ENCODE measurements at regions not wholly inside any gene's neighbourhood (a gene's known extent, or its start where the extent isn't known, plus 50 kb on each side); places are given as distances from the start of the nearest gene placed in this dataset.

GRCh38 chr15:69590201-69590710, 137.6 kb downstream of the RPLP1 start:
- ATAC-seq (replicated peaks in 6 of 8) = no peak
- 0 to 95% (median 80%) methylated on average over 1 to 8 of the region's 8 CpGs; no CpG with 5 or more reads in 3 of the 10 experiments for WGBS, 10 experiments
- Histone ChIP-seq H3K4me1 (replicated peaks in 1 of 2) (peaks cover 14 to 20% of the 10 kb centered on the region in 2 donors), H3K27ac (no peak overlapping the region), H3K4me3 (no peak overlapping the region)
- in situ Hi-C loops (cut with MboI; ENCODE audit: low pct_unique_long_range_greater_than_20kb in 2 of 9, low sequenced_read_pairs in 9 of 9, unreplicated experiment in 9 of 9) = no loop called here

GRCh38 chr15:69590932-69591524, 138.4 kb downstream of the RPLP1 start:
- ATAC-seq (replicated peaks in 6 of 8) = no peak
- in situ Hi-C loops (cut with MboI; ENCODE audit: low pct_unique_long_range_greater_than_20kb in 2 of 9, low sequenced_read_pairs in 9 of 9, unreplicated experiment in 9 of 9) = no loop called here
- 57 to 100% (median 89%) methylated on average over 1 to 5 of the region's 5 CpGs; no CpG with 5 or more reads in 5 of the 10 experiments for WGBS, 10 experiments
- Histone ChIP-seq H3K4me3 (no peak overlapping the region), H3K4me1 (replicated peaks in 1 of 2) (peaks cover 22 to 28% of the 10 kb centered on the region in 2 donors), H3K27ac (no peak overlapping the region)

- Histone ChIP-seq H3K4me1 (replicated peaks in 1 of 2) (peaks cover 23 to 28% of the 10 kb centered on the region in 2 donors), H3K27ac (no peak overlapping the region), H3K4me3 (no peak overlapping the region)
- 57 to 85% (median 76%) methylated on average over 3 to 4 of the region's 4 CpGs for WGBS, 10 experiments
- ATAC-seq (replicated peaks in 6 of 8) = peak in 2 of 8 experiments; percentile 20 to 23
- in situ Hi-C loops (cut with MboI; ENCODE audit: low pct_unique_long_range_greater_than_20kb in 2 of 9, low sequenced_read_pairs in 9 of 9, unreplicated experiment in 9 of 9) = no loop called here
Measured at GRCh38 chr15:69591905-69592508, 139.4 kb downstream of the RPLP1 start.

DNA sequence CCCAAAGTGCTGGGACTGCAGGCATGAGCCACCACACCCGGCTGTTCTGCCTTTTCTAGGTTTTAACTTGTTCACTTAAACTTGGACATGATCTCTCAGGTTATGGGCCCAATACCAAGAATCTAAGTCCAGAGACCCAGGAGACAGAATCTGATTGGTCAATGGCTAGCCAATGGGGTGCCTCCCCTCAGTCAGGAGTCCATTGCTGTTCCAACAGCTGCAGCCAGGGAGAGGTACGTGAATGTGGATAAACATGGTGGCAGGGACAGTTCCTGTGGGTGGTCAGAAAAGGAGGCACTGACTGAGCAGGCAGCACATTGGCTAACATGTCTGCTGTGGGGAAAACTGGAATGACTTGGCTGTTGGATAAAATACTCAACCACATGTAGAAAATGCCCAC, 140.3 kb downstream of the RPLP1 start:
- no peak overlapping the region for H3K4me3 ChIP-seq
- no peak overlapping the region for H3K27ac ChIP-seq
- ATAC-seq (replicated peaks in 6 of 8) = no peak
- in situ Hi-C loops (cut with MboI; ENCODE audit: low pct_unique_long_range_greater_than_20kb in 2 of 9, low sequenced_read_pairs in 9 of 9, unreplicated experiment in 9 of 9) = no loop called here
- H3K4me1 ChIP-seq (replicated peaks in 1 of 2) = peaks cover 23 to 28% of the 10 kb centered on the region in 2 donors
- 67 to 100% (median 85%) methylated on average over 1 to 2 of the region's 2 CpGs; no CpG with 5 or more reads in 2 of the 10 experiments for WGBS, 10 experiments

DNA sequence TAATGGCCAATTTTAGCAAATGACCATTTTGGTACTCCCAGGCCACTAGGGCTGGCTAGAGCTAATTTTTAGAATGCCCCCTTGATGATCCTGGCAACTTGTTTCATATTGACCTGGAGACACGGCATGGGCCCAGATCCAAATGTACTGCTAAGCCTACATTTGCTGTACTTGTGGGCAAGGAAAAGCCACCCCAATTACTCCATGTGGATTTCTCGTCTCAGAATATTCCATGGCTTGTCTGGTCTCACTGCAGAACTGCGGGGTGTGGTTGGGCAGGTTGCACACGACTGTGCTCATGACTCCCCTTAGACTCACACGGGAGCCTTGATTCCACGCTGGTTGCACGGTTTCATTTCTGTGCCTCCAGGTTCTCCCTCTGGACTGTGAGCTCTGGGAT, 140.9 kb downstream of the RPLP1 start:
- no peak overlapping the region for H3K4me3 ChIP-seq
- H3K4me1 ChIP-seq (replicated peaks in 1 of 2) = peaks cover 23 to 28% of the 10 kb centered on the region in 2 donors
- no peak for ATAC-seq (replicated peaks in 6 of 8)
- in situ Hi-C loops (cut with MboI; ENCODE audit: low pct_unique_long_range_greater_than_20kb in 2 of 9, low sequenced_read_pairs in 9 of 9, unreplicated experiment in 9 of 9) = no loop called here
- 75 to 100% (median 88%) methylated on average over 1 to 7 of the region's 7 CpGs; no CpG with 5 or more reads in 4 of the 10 experiments for WGBS, 10 experiments
- no peak overlapping the region for H3K27ac ChIP-seq

GRCh38 chr15:69593981-69594966, 141.7 kb downstream of the RPLP1 start:
- WGBS, 10 experiments = 10 to 47% (median 38%) methylated on average over 3 to 6 of the region's 24 CpGs; no CpG with 5 or more reads in 2 of the 10 experiments
- ATAC-seq (replicated peaks in 6 of 8) = peak; percentile 51 to 89 (median 81)
- Histone ChIP-seq H3K27ac (peak overlapping the region in 1 of 2 donors; percentile 56), H3K4me3 (no peak overlapping the region), H3K4me1 (replicated peaks in 1 of 2) (peaks cover 23 to 29% of the 10 kb centered on the region in 2 donors)
- in situ Hi-C loops (cut with MboI; ENCODE audit: low pct_unique_long_range_greater_than_20kb in 2 of 9, low sequenced_read_pairs in 9 of 9, unreplicated experiment in 9 of 9) = no loop called here

- Histone ChIP-seq H3K27ac (peak overlapping the region in 1 of 2 donors; percentile 56), H3K4me1 (replicated peaks in 1 of 2) (peaks cover 23 to 34% of the 10 kb centered on the region in 2 donors), H3K4me3 (no peak overlapping the region)
- in situ Hi-C loops (cut with MboI; ENCODE audit: low pct_unique_long_range_greater_than_20kb in 2 of 9, low sequenced_read_pairs in 9 of 9, unreplicated experiment in 9 of 9) = no loop called here
- WGBS, 10 experiments = 8 to 100% (median 38%) methylated on average over 1 to 7 of the region's 10 CpGs; no CpG with 5 or more reads in 2 of the 10 experiments
- peak; percentile 0 to 76 (median 46) for ATAC-seq (replicated peaks in 6 of 8)
Measured at GRCh38 chr15:69595009-69595791, 142.6 kb downstream of the RPLP1 start.

- in situ Hi-C loops (cut with MboI; ENCODE audit: low pct_unique_long_range_greater_than_20kb in 2 of 9, low sequenced_read_pairs in 9 of 9, unreplicated experiment in 9 of 9) = no loop called here
- no peak for ATAC-seq (replicated peaks in 6 of 8)
- WGBS, 10 experiments = 46 to 100% (median 90%) methylated on average over 1 to 3 of the region's 4 CpGs; no CpG with 5 or more reads in 3 of the 10 experiments
- H3K4me3 ChIP-seq = no peak overlapping the region
- no peak overlapping the region for H3K27ac ChIP-seq
- H3K4me1 ChIP-seq (replicated peaks in 1 of 2) = peaks cover 23 to 34% of the 10 kb centered on the region in 2 donors
Measured at GRCh38 chr15:69597061-69597592, 144.5 kb downstream of the RPLP1 start.

- H3K27ac ChIP-seq = no peak overlapping the region
- in situ Hi-C loops (cut with MboI; ENCODE audit: low pct_unique_long_range_greater_than_20kb in 2 of 9, low sequenced_read_pairs in 9 of 9, unreplicated experiment in 9 of 9) = no loop called here
- 40 to 100% (median 86%) methylated on average over 1 to 5 of the region's 5 CpGs; no CpG with 5 or more reads in 3 of the 10 experiments for WGBS, 10 experiments
- peaks cover 21 to 30% of the 10 kb centered on the region in 2 donors for H3K4me1 ChIP-seq (replicated peaks in 1 of 2)
- no peak overlapping the region for H3K4me3 ChIP-seq
- ATAC-seq (replicated peaks in 6 of 8) = no peak
Measured at GRCh38 chr15:69599271-69599670, 146.7 kb downstream of the RPLP1 start.

- in situ Hi-C loops (cut with MboI; ENCODE audit: low pct_unique_long_range_greater_than_20kb in 2 of 9, low sequenced_read_pairs in 9 of 9, unreplicated experiment in 9 of 9) = no loop called here
- no peak for ATAC-seq (replicated peaks in 6 of 8)
- 40 to 100% (median 88%) methylated on average over 1 to 3 of the region's 3 CpGs; no CpG with 5 or more reads in 4 of the 10 experiments for WGBS, 10 experiments
- H3K4me1 ChIP-seq (replicated peaks in 1 of 2) = peaks cover 7 to 16% of the 10 kb centered on the region in 2 donors
- no peak overlapping the region for H3K27ac ChIP-seq
- H3K4me3 ChIP-seq = no peak overlapping the region
Measured at GRCh38 chr15:69600556-69601085, 148.0 kb downstream of the RPLP1 start.

GRCh38 chr15:69601711-69602504, 149.3 kb downstream of the RPLP1 start:
- Histone ChIP-seq H3K4me1 (replicated peaks in 1 of 2) (peaks cover 2 to 12% of the 10 kb centered on the region in 2 donors), H3K27ac (no peak overlapping the region), H3K4me3 (no peak overlapping the region)
- peak in 1 of 8 experiments; percentile 34 for ATAC-seq (replicated peaks in 6 of 8)
- in situ Hi-C loops (cut with MboI; ENCODE audit: low pct_unique_long_range_greater_than_20kb in 2 of 9, low sequenced_read_pairs in 9 of 9, unreplicated experiment in 9 of 9) = no loop called here
- 67 to 100% (median 83%) methylated on average over 1 to 6 of the region's 7 CpGs; no CpG with 5 or more reads in 3 of the 10 experiments for WGBS, 10 experiments
